Spleen (tissue), 11 donors: ENCODE measurements at regions not wholly inside any gene's neighbourhood (a gene's known extent, or its start where the extent isn't known, plus 50 kb on each side); places are given as distances from the start of the nearest gene placed in this dataset.

Experiments used
- DNase-seq: peaks from one replicate; pipeline ENCODE4 v3.0.0-alpha.2; 2020
- H3K27ac ChIP-seq, 8 donors: fragments of 200-600 bp; sonication (generic) in 7 of 8; 1 replicate in 4 of 8; 2 replicates in 4 of 8; pipeline versions ENCODE4 v1.5.0 to v1.8.0; 2016 to 2021; ENCODE audit warnings: inconsistent platforms in 4 of 8, mild to moderate bottlenecking in 4 of 8, moderate library complexity in 1 of 8
- H3K27me3 ChIP-seq, 7 donors: fragments of 200-600 bp; sonication (generic) in 6 of 7; replicated peaks in 1 of 7; 1 replicate in 4 of 7; 2 replicates in 3 of 7; pipeline versions ENCODE4 v1.5.0 to v1.8.0; 2016 to 2021; ENCODE audit warnings: inconsistent platforms in 3 of 7, mild to moderate bottlenecking in 1 of 7
- H3K36me3 ChIP-seq, 6 donors: fragments of 200-600 bp; sonication (generic) in 5 of 6; 1 replicate in 4 of 6; 2 replicates in 2 of 6; pipeline versions ENCODE4 v1.5.0 to v1.8.0; 2016 to 2021; ENCODE audit warnings: inconsistent platforms in 2 of 6
- H3K4me1 ChIP-seq, 6 donors: fragments of 200-600 bp; sonication (generic) in 5 of 6; 1 replicate in 3 of 6; 2 replicates in 3 of 6; pipeline versions ENCODE4 v1.5.0 to v1.8.0; 2016 to 2021; ENCODE audit warnings: inconsistent platforms in 3 of 6
- H3K4me3 ChIP-seq, 8 donors: fragments of 200-600 bp; sonication (generic) in 7 of 8; 1 replicate in 4 of 8; 2 replicates in 4 of 8; pipeline versions ENCODE4 v1.5.0 to v1.8.0; 2016 to 2021; ENCODE audit warnings: inconsistent platforms in 4 of 8, mild to moderate bottlenecking in 4 of 8, moderate library complexity in 2 of 8
- H3K9me3 ChIP-seq, 8 donors: fragments of 200-600 bp; sonication (generic) in 7 of 8; 1 replicate in 4 of 8; 2 replicates in 4 of 8; pipeline versions ENCODE4 v1.5.0 to v1.8.0; 2016 to 2021; ENCODE audit warnings: inconsistent platforms in 4 of 8
- CTCF ChIP-seq, 11 experiments: fragments of 200-600 bp in 7 of 11; fragments of 450-650 bp in 4 of 11; sonication (generic) in 4 of 11; IDR thresholded peaks in 8 of 11; conservative IDR thresholded peaks in 3 of 11; 1 replicate in 7 of 11; 2 replicates in 4 of 11; pipeline versions ENCODE4 v1.4.0 to v1.8.0; 2016 to 2021; ENCODE audit warnings: antibody characterized with exemption in 11 of 11, inconsistent platforms in 4 of 11, mild to moderate bottlenecking in 1 of 11
- POLR2A ChIP-seq, 3 donors: fragments of 450-650 bp; IDR thresholded peaks; one replicate each; pipeline ENCODE4 v1.5.1; 2017; ENCODE audit warnings: antibody characterized with exemption in 3 of 3, mild to moderate bottlenecking in 1 of 3
- POLR2AphosphoS5 ChIP-seq, 3 donors: sonication (generic); formaldehyde crosslinking; IDR thresholded peaks; one replicate each; pipeline ENCODE4 v1.5.1; 2017; ENCODE audit warnings: antibody characterized with exemption in 3 of 3
- WGBS, 5 donors: extraction: QIAGEN DNeasy Blood & Tissue Kit in 3 of 5; methylation state at CpG; one replicate each; pipeline versions ENCODE4 v1.1.5 to v1.1.7; 2013 to 2018; 5-methylcytosine and 5-hydroxymethylcytosine counted together
- intact Hi-C: fragments of 100-400 bp; cut with DNase I; formaldehyde crosslinking; loops from one replicate; pipeline ENCODE4 v1.15.0; 2023; ENCODE audit warnings: low total_unique reads
- donor health status: healthy with polysubstance abuse.
- donor health status: DM: no; HTN: no; CAD: no; lungs with moderate emphysema.
- donor health status: DM: no; HTN: no; CAD: no.
- donor health status: Bipolar disorder and iron deficiency.
- donor health status: healthy.
- donor health status: DM: no; HTN: no; CAD: no.
- donor health status: DM: yes; HTN: yes; CAD: no.

GRCh38 chr9:11559001-11559776 is 946.4 kb upstream of the PTPRD start:
- H3K4me1 ChIP-seq: no peaks in the 10 kb centered on the region
- H3K36me3 ChIP-seq: no peaks in the 10 kb centered on the region
- intact Hi-C loops: no loop called here
- no peak overlapping the region for H3K4me3 ChIP-seq
- WGBS, 5 donors: 40 to 62% (median 58%) methylated on average over 3 of the region's 3 CpGs
- DNase-seq: no peak
- peaks cover 0 to 11% (median 3%) of the 10 kb centered on the region in 8 donors for H3K9me3 ChIP-seq
- H3K27me3 ChIP-seq: no peaks in the 10 kb centered on the region
- H3K27ac ChIP-seq: no peak overlapping the region
- TF ChIP-seq CTCF (IDR thresholded peaks at IDR 0.05 in 8 of 11, conservative IDR thresholded peaks at IDR 0.05 in 3 of 11) (no peak), POLR2A (IDR thresholded peaks at IDR 0.05) (no peak), POLR2AphosphoS5 (IDR thresholded peaks at IDR 0.05) (no peak)

DNA sequence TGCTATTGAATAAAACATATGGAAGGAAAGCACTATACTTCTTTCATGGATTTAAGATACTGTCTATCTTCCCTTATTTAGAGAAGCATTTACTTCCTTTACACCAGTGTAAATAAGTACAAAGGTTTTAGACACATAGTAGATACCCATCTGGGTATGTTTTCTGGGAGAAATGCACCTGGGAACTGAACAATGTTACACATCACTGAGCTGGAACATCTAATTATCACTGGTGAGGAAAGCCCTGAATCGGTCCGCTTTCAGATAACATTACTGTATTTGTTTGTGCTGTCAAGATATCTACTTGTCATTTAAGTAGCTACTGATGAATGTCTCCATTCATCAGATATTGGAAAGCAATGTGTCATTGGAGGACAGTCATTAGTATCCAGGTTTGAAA is 964.7 kb upstream of the PTPRD start:
- H3K36me3 ChIP-seq: no peaks in the 10 kb centered on the region
- no peak for DNase-seq
- H3K27me3 ChIP-seq: no peaks in the 10 kb centered on the region
- H3K9me3 ChIP-seq: peaks cover 0 to 6% (median 0%) of the 10 kb centered on the region in 8 donors
- no peaks in the 10 kb centered on the region for H3K4me1 ChIP-seq
- no peak overlapping the region for H3K4me3 ChIP-seq
- intact Hi-C loops: no loop called here
- 68 to 89% (median 81%) methylated on average over 2 of the region's 2 CpGs for WGBS, 5 donors
- TF ChIP-seq POLR2A (IDR thresholded peaks at IDR 0.05): no peak
- TF ChIP-seq POLR2AphosphoS5 (IDR thresholded peaks at IDR 0.05): no peak
- TF ChIP-seq CTCF (IDR thresholded peaks at IDR 0.05 in 8 of 11, conservative IDR thresholded peaks at IDR 0.05 in 3 of 11): no peak
- no peak overlapping the region for H3K27ac ChIP-seq

GRCh38 chr9:11595756-11596155 is 983.0 kb upstream of the PTPRD start:
- Histone ChIP-seq H3K4me3 (no peak overlapping the region), H3K27ac (no peak overlapping the region), H3K9me3 (peaks cover 0 to 23% (median 3%) of the 10 kb centered on the region in 8 donors), H3K27me3 (no peaks in the 10 kb centered on the region), H3K4me1 (no peaks in the 10 kb centered on the region), H3K36me3 (no peaks in the 10 kb centered on the region)
- no peak for TF ChIP-seq POLR2A (IDR thresholded peaks at IDR 0.05)
- TF ChIP-seq CTCF (IDR thresholded peaks at IDR 0.05 in 8 of 11, conservative IDR thresholded peaks at IDR 0.05 in 3 of 11): no peak
- intact Hi-C loops: no loop called here
- no peak for DNase-seq

- H3K27ac ChIP-seq: no peak overlapping the region
- peaks cover 0 to 19% (median 7%) of the 10 kb centered on the region in 8 donors for H3K9me3 ChIP-seq
- WGBS, 5 donors: 85 to 93% (median 87%) methylated on average over 32 to 49 of the region's 49 CpGs
- no peaks in the 10 kb centered on the region for H3K27me3 ChIP-seq
- TF ChIP-seq POLR2A (IDR thresholded peaks at IDR 0.05) (no peak), CTCF (IDR thresholded peaks at IDR 0.05 in 8 of 11, conservative IDR thresholded peaks at IDR 0.05 in 3 of 11) (no peak), POLR2AphosphoS5 (IDR thresholded peaks at IDR 0.05) (no peak)
- no peaks in the 10 kb centered on the region for H3K4me1 ChIP-seq
- no peak for DNase-seq
- H3K4me3 ChIP-seq: no peak overlapping the region
- intact Hi-C loops: no loop called here
- no peaks in the 10 kb centered on the region for H3K36me3 ChIP-seq
Measured at GRCh38 chr9:11618241-11618805, 1005.5 kb upstream of the PTPRD start.
